HG03432 (cell line): ENCODE measurements at regions not wholly inside any gene's neighbourhood (a gene's known extent, or its start where the extent isn't known, plus 50 kb on each side); places are given as distances from the start of the nearest gene placed in this dataset.
"Not testable (repeated sequence)": the region's sequence is repeated elsewhere in the genome, so short reads cannot be mapped to it uniquely, and the experiment has no call there.

Experiments used
- ATAC-seq: cut with Tn5 transposase; IDR thresholded peaks from one replicate; pipeline ENCODE4 v1.9.1; 2021; ENCODE audit warnings: mild to moderate bottlenecking, moderate library complexity; ENCODE audit not compliant: unreplicated experiment

- no peak for ATAC-seq
Observed at GRCh38 chr15:31433091-31433490, 106.5 kb downstream of the KLF13 start.

- no peak for ATAC-seq
Observed at GRCh38 chr15:31433574-31433973, 106.9 kb downstream of the KLF13 start.

- ATAC-seq: no peak
Observed at GRCh38 chr15:31434275-31434587, 107.6 kb downstream of the KLF13 start.

GRCh38 chr15:31434588-31435260 lies 108.1 kb downstream of the KLF13 start:
- peak; percentile 55 for ATAC-seq

GRCh38 chr15:31435261-31435911 lies 108.8 kb downstream of the KLF13 start:
- ATAC-seq: peak; percentile 65

- no peak for ATAC-seq
Observed at GRCh38 chr15:31435912-31436628, 109.4 kb downstream of the KLF13 start.

GRCh38 chr15:31437686-31438085 lies 111.1 kb downstream of the KLF13 start:
- ATAC-seq: no peak

GRCh38 chr15:31438601-31439265 lies 112.1 kb downstream of the KLF13 start:
- no peak for ATAC-seq

- ATAC-seq: no peak
Observed at GRCh38 chr15:31439328-31439727, 112.7 kb downstream of the KLF13 start.

- ATAC-seq: not testable (repeated sequence)
Observed at GRCh38 chr15:31440216-31440615, 113.6 kb downstream of the KLF13 start.

- ATAC-seq: no peak
Observed at GRCh38 chr15:31440754-31441311, 114.2 kb downstream of the KLF13 start.

GRCh38 chr15:31442226-31442625 lies 115.6 kb downstream of the KLF13 start:
- no peak for ATAC-seq

- no peak for ATAC-seq
Observed at GRCh38 chr15:31442699-31443111, 116.1 kb downstream of the KLF13 start.

GRCh38 chr15:31444844-31445243 lies 118.2 kb downstream of the KLF13 start:
- no peak for ATAC-seq

- no peak for ATAC-seq
Observed at GRCh38 chr15:31446546-31446945, 119.9 kb downstream of the KLF13 start.

- no peak for ATAC-seq
Observed at GRCh38 chr15:31447931-31448634, 121.4 kb downstream of the KLF13 start.

- no peak for ATAC-seq
Observed at GRCh38 chr15:31448635-31448979, 122.0 kb downstream of the KLF13 start.

GRCh38 chr15:31452595-31453557 lies 126.2 kb downstream of the KLF13 start:
- no peak for ATAC-seq

GRCh38 chr15:31453558-31454318 lies 127.1 kb downstream of the KLF13 start:
- no peak for ATAC-seq
